ENCODE measurements at regions not wholly inside any gene's neighbourhood (a gene's known extent, or its start where the extent isn't known, plus 50 kb on each side); places are given as distances from the start of the nearest gene placed in this dataset.
"Not testable (repeated sequence)": the region's sequence is repeated elsewhere in the genome, so short reads cannot be mapped to it uniquely, and the experiment has no call there.

DNA sequence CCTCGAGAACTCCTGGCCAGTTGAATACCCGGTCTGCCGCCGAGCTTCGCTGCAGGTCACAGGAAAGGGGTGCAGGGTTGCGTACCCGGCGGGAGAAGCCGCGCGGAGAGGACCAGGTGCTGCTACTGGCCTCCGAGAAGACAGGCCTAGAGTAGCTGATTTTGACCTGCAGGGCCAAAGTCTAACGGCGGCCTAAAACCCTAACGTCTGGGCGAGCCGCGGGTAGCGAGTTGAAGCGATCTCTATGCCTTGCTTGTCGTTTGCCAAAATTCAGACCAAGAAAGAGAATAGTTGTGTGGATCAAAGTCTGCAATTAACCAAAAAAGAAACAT, 133.2 kb downstream of the FAM72C start:
- DNase-seq = not testable (repeated sequence)

DNA sequence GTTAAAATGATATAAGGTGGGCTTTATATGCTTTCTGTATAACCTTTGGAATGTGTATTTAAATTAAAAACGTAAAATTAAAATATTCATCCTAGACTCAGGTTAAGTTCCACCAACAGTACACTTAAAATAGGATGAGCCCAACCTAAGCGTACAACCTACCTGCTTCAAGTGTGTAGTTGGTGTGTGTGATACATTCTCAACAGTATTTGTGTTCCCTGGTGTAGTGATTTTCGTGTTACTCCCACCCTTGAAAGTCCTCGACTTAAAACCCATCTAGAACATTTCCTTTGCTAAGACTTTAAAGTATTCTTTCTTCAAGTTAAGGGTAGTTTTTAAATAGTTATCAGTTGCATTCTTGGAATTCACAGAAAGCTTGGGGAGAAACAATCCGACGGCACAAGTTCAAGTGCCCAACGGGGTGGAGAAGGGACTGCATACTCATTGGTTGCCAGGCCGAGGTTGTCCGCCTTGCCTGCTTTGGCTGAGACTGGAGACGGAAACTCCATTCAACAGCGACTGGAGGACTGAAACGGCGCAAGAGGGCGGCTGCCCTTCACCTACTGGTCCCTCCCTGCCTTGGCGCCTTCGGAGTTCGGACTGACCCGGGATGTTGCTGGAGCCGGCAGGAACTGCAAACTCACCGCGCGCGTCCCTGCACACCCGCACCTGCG, 133.7 kb downstream of the FAM72C start:
- DNase-seq = not testable (repeated sequence)

DNA sequence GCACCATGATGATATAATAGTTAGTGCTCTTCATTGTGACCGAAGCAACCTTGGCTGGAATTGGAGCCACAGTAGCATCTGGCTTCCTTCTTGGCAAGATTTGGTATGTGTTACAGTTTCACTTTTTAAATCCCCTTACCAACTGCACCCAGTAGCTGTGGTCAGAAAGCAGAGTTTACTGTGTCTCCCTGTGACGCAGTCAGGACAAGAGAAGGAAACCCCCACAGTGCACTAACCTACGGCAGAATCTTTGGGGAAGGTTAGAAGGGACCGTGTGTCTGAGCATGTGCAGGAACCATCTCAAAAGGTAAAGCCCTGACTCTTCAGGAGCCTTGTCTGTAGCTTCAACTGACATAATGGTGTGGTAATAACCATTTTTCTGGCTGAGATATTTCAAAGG, 138.4 kb downstream of the FAM72C start:
- not testable (repeated sequence) for DNase-seq

DNA sequence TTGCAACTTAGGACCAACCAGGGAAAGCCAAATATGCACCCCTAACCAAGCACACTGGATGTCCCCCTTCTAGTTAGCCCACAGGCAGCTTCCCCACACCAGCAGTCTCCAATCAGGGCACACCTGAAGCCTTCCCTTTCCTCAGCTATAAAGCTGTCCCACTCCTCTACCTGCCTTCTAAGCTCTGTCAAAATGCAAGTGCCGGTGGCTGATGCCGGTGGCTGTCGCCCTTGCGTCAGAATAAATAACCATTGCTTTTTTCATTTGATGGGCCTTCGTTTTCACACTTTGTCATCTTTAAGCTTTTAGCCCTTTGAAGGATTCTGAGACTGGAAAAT, 139.4 kb downstream of the FAM72C start:
- not testable (repeated sequence) for DNase-seq

DNA sequence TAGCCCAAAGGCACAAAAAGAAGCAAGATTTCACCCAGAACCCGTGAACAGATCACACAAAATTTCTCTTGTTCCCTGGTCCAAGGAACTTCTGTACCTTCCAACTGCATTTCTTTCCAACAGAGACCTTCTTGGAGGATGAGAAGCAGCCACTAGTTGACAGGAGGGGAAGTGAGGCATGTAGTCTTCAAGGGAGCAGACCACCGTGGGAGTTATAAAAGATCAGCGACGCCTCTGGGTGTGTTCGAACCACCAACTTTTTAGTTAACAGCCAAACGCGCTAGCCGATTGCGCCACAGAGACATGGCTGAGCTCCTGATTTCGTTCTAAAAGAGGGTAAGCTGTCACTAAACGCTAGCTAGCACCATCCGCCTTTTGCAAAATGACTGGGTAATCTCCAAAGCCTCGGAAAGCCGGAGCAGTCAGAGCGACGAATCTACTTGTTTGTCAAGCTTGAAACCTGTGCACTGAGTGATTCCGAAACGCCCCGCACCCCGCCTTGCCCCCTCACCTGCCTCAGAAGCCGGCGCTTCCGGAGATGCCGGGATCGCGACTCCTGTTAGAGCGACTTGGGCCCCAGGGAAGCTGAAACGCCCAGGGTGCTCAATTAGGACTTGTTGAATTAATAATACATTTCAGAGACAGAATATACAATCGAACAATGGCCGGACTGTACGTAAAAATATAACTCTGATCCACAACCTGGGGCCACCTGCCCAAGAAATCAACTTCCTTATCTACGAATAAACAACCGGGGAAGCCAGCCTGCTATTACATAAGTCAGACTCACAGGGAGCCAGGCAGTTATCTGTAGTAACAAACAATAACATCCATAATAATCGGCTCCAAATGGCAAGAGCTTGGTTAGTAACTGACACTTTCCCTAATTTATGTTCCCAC, 140.1 kb downstream of the FAM72C start:
- peak in 1 of 3 experiments; percentile 0 for DNase-seq

DNA sequence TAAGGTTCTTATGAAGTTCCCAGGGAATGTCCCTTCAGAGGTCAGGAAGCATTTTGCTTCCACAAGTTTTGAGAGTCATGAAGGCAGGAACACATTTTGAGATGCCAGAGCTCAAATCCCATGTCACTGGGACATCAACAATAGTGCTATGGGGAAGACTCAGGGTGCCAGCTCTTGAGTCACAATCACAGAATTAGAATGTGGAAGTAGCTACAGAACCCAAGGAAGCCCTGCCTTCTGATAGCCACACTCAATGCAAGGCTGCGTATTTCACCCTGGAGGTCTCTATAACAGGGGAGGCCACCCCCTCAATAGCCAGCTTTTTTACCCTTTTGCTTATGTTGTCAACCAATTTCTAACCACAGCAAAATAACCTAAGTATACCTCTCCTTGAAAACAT, 145.6 kb downstream of the FAM72C start:
- DNase-seq = not testable (repeated sequence)

DNA sequence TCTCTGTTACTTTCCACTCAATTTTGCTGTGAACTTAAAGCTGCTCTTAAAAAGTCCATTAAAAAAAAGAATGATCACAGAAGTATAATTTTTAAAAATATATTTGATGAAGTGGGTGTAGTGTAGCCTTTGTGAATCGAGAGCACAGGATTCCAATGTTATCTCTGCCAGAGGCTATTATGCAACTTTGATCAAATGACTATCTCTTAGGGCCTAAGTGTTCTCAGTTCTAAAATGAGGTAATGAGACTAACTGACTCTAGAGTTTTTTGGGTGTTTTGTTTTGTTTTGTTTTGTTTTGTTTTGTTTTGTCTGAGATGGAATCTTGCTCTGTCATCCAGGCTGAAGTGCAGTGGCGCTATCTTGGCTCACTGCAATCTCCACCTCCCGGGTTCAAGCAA, 147.5 kb downstream of the FAM72C start:
- not testable (repeated sequence) for DNase-seq

DNA sequence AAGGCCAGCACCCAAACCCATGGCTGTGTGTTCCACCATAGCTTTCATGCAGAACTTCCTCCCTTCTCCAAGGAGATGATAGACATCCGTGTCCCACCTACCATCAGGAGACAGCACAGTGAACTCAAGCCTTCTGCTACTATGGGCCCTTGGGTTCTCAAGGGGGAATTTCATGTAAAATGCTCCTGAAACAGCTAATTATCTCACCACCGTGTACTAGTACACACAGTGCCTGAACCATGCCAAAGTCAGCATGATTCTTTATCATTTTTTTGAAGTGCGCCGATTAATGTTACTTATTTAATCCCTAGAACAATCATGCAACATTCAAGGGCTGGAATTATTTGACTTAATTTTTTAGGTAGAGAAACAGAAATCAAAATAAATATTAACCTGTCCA, 151.7 kb downstream of the FAM72C start:
- DNase-seq = not testable (repeated sequence)

DNA sequence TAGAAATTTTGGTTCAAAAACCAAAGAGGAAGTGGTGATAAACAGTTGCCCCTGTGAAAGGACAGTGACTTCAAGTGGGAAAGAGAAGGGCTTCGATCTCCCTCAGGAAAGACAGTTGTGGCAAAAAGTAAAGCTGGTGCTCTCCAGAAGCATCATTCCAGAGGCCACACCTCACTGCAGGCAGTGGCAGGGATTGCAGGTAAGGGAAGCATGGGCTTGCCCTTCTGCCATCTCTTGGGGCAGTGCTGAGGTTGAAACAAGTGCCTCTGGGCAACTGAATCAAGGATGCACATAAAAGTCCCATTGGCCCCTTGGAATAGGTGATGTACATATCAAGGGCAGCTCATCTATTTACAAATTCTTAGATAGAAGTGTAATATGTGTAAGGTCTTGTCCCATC, 155.4 kb downstream of the FAM72C start:
- DNase-seq = not testable (repeated sequence)

DNA sequence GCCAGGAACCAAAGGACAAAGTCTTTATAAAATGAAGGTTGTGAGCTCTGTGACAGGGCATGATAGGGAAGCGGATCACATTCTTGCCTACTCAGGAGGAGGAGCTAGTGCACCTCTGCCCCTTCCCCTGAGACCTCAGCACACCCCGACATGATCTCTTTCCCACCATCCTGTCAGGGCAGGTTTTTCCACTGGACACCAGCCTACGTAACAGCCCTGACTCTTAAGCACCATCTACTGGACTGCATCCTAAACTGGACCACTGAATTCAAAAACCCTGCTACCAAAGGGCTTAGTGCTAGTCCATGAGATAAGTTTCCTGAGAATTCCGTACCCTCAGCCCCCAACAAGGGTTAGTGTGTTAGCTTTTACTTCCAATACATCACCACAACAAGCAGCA, 166.4 kb downstream of the FAM72C start:
- not testable (repeated sequence) for DNase-seq

DNA sequence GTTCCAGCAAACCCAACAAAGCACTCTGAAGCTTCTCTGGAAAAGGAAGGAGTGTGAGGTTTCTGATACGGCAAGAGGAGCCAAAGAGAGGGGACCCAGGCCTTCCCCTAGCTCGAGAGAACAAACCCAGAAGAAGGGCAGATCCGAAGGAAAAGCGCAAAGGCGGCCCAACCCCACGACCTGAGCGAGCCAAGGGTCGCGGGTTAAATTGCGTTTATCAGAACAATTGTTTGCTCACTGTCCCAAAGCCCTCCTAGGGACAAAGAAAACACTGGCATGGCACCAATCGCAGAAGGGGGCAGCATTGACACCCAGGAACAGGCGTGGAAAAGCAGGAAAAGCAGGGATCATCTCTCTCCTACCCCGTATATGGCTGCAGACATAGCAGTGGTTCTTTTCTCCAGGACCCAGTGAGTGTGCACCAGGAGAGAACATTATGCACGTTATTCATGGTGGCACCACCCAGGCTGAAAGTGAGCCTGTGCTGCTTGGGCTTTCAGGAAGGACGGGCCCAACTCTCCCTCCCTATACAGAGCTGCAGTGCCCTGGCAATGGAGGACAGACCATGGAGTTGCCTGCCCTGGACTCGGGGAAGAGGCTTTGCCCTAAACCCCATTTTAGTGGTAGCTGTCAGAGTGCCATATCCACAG, 167.0 kb downstream of the FAM72C start:
- DNase-seq = not testable (repeated sequence)

DNA sequence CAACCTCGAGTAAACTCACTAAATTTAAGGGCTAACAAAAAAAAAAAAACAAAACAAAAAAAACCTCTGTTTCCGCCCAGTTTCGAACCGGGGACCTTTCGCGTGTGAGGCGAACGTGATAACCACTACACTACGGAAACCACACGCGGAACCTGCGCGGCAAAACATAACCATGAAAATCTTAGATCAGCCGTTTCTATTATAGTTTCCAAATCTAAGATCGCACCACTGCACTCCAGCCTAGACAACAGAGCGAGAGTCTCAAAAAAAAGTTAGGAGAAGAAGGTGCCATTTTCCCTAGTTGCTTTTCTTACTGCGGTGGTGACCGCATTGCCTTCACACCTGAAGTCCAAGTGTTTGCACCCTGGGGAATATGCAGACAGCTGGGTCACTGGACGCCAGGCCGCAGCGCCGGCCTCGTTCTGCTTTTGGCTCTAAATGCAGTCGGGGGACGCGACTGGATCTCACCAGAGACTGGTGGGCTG, 167.8 kb downstream of the FAM72C start:
- DNase-seq = not testable (repeated sequence)

DNA sequence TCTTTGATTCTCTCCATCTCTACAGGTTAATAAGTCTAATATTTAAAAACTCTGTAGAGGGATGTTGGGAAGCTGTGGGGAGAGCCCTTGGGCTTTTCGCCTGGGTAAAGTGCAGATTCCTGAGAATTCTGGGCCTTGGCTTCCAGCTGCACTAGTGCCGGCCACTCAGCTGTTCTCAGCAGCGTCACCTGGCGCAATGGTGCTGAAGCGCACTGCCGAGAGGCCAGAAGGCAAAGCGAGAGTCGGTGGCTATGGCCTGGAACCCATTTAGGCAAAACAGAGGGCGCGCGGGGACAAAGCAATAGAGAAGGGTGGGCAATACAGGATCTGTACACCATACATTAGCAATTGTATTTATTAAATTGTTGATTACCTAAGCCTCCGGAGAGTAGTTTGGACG, 168.7 kb downstream of the FAM72C start:
- DNase-seq = not testable (repeated sequence)

DNA sequence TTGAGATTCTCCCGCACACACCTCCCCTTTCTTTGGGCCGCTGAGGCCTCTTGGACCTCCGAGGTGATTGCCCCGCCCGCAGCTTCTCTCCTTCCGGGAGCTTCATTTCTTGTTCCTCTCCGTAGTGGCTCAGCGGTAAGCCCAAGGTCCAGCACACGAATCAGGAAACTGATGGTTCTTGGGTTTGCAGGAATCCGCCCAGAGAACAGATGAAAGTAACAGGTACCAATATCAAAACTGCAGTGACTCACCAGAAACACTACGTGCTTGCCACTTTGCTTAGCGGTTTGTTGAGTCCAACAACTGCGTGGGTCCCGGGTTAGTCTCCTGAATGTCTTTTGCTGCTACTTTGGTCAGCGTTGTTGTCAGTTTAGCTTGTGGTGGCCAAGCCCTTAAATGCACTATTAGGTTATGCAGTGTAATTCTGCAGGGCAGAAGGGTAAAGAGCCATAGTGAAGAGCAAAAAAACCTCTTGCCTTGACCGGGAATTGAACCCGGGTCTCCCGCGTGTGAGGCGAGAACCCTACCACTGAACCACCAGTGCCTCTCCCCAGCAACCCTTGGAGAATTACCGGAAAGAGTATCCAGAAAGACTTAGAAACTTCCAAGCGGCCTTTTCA, 172.1 kb downstream of the FAM72C start:
- DNase-seq = not testable (repeated sequence)

DNA sequence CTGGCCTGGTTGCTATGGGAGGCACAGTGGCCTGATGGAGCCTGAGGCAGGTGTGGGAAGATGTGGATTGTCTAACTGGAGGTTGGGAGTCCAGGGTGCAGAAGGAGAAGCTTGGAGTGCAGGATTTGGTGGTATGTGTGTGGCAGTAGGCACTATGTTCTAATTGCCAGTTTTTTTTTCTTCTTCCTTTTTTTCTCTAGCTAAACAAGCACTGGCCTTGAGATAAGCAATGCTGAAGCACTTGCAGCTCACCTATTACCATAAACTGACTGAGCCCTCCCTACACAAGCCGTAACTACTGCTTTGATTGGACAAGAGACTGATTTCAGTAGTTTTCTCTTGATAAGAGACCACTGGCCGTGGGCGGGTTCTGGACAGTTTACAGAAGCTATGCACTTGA, 175.4 kb downstream of the FAM72C start:
- not testable (repeated sequence) for DNase-seq

DNA sequence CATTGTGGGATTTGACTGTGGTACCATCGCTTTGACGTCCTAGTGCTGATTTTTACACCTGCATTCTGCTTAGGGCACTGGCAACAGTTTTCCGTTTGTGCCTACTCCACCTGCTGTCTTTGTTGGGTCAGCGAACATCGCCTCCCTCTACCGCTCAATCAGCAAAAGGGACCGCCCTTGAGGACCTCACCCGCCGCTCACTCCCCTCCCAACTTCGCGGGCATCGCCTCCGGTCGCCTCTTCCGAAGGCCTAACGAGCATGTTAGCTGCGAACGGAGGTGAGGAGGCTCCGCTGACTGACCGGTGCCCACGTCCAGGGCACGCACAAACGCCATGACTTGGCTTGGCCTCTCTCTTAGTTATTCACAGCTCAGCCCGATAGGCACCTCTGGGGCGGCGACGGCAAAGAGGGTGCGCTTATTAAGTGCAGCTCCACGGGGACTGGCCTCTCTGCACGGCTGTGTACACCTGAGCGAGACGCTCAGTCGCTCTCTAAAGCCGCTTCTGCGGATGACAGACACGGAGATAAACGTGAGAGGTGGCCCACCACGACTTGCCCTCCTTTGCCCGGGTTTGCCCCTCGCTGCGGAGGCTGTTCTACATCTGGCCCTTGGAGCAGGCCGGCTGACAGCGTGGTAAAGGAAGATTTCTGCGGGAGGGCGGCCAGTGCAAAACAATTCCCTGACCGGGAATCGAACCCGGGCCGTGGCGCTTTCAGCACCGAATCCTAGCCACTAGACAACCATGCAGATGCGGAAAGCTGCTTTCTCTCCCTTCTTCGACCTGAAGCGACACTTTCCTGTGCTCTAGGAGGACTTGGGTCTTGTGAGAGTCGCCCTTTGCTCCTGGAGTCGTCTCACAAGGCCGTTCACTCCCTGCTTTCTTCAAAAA, 179.5 kb downstream of the FAM72C start:
- DNase-seq = not testable (repeated sequence)

DNA sequence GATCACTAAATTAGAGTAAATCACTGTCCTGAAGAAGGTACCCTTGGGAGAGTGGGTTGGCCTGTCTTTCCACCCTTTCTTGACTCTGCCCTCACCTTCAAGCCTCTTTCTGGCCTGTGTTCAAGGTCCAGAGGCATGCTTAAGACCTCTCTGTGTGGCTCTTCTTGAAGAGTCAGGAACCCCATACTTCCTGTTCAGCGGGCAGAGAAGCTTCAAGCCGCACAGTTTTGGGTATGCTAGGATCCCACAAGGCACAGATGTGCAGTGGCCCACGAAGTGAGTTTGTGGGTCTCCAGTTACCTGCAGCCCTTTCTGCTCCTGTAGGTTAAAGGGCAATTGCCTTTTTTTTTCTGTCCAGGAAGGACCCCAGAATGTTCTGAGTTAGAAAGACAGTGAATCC, 185.4 kb downstream of the FAM72C start:
- not testable (repeated sequence) for DNase-seq

DNA sequence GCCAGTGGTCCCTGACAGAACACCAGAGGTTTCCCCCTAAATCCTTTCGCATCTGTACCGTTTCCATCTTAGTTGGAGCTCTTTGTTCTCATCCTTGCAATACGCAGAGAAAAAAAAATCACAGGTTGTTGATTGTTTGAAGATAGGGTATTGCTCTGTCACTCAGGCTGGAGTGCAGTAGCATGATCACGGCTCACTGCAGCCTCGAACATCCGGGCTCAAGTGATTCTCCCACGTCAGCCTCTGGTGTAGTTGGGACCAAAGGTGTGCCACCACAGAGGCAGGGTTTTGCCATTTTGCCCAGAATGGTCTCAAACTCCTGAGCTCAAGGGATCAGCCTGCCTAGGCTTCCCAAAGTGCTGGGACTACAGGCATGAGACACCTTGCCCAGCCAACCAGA, 185.9 kb downstream of the FAM72C start:
- DNase-seq = not testable (repeated sequence)

DNA sequence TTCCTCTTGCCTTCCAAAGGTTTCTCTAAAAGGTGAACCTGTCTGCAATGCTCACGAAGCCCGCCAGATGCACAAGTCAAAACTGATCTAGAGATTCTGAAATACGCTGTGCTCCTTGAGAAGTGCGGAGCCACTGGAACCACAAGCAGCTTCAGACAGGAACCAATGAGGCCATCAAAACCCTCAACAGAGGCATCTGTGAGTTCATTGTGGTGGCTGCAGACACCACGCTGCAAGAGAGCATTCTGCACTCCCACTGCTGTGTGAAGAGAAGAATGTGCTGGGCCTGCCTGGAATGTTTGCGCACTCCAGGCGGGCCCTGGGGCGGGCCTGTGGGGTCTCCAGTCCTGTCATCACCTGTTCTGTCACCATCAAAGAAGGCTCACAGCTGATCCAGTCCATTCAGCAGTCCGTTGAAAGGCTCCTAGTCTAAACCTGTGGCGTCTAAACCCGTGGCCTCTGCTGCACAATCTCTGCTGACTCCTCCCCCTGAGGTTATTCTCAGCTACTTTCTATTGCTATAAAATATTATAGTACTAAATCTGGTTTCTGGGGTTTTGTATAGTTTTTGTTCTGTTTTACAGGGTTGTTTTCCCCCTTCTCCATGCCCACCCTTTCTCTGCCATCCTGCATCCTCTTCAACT, 187.4 kb downstream of the FAM72C start:
- not testable (repeated sequence) for DNase-seq

DNA sequence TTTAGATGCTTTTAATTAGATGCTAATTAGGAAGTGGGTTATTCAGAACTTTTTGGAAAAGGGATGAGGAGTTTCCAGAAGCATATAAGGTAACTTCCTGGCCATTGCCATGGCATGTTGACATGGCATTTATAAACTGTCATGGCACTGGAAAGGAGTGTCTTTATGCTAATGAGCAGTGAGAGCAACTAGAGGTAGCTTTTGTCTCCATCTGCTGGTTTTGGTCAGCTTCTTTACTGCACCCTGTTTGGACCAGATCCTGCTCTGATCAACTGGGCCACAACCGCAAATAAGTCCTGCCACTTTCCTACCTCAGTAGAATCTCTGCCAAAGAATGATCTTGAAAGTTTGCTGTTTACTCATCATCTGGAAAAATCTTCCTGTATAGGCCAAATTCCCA, 193.6 kb downstream of the FAM72C start:
- DNase-seq = not testable (repeated sequence)

DNA sequence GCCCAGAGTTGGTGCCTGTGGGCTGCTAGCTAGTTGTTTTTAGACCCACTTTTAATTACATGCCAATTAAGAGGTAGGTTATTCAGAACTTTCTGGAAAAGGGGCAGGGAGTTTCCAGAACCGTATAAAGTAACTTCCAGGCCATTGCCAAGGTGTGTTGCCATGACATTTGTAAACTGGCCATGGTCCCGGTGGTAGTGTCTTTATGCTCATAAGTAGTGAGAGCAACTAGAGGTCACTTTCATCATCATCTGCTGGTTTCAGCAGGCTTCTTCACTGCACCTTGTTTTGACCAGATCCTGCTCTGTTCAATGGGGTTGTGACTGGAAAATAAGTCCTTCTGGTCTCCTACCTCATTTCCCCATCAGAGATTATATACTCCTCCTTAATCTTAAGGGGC, 207.0 kb downstream of the FAM72C start:
- DNase-seq = not testable (repeated sequence)

DNA sequence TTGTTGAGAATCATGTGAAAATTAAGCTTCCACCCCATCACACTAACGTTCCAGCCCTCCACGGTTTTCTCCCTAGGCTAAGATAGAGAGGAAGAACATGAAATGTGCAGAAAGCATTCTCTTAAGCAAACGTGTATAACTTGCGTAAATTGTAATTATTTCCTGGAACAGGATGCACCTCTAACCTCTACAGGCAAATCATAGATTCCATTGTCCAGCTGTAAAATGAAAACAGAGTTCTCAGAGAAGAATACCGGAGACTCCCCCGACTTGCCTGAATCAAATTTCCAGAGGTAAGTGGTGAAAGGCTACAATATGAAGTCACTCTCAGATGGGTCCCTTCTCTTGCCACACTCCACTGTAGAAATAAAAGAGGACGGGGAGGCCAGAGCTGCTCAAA, 211.4 kb downstream of the FAM72C start:
- DNase-seq = not testable (repeated sequence)

All from NCI-H1417 (cell line).